GM23338 (cell line): ENCODE measurements at regions not wholly inside any gene's neighbourhood (a gene's known extent, or its start where the extent isn't known, plus 50 kb on each side); places are given as distances from the start of the nearest gene placed in this dataset.

Source experiments
- CREB1 ChIP-seq: fragments of 250-450 bp; sonication (Bioruptor Pico); IDR thresholded peaks from 2 replicates; pipeline ENCODE4 v1.5.0; 2020; ENCODE audit warnings: low read depth, mild to moderate bottlenecking, moderate library complexity
- CTCF ChIP-seq, 2 experiments: fragments of 200-600 bp in 1 of 2; sonication (generic) in 1 of 2; conservative IDR thresholded peaks; 2 replicates each; pipeline versions ENCODE4 v1.5.1 to v1.6.1; 2016 to 2017; ENCODE audit warnings: antibody characterized with exemption in 2 of 2, low read depth in 2 of 2, mild to moderate bottlenecking in 2 of 2, moderate library complexity in 1 of 2
- EZH2 ChIP-seq: fragments of 200-600 bp; sonication (generic); IDR thresholded peaks from one replicate; pipeline ENCODE4 v1.8.0; 2017; ENCODE audit warnings: antibody characterized with exemption, mild to moderate bottlenecking, low read depth; ENCODE audit not compliant: unreplicated experiment
- EZH2phosphoT487 ChIP-seq: fragments of 200-600 bp; sonication (generic); IDR thresholded peaks from one replicate; pipeline ENCODE4 v1.8.1; 2018; ENCODE audit warnings: antibody characterized with exemption; ENCODE audit not compliant: unreplicated experiment
- NANOG ChIP-seq: IDR thresholded peaks from 2 replicates; pipeline ENCODE4 v1.6.1; 2016; ENCODE audit warnings: antibody characterized with exemption, borderline replicate concordance
- POLR2AphosphoS5 ChIP-seq: IDR thresholded peaks from 2 replicates; pipeline ENCODE4 v1.6.1; 2016; ENCODE audit warnings: antibody characterized with exemption, low read depth
- STAT1 ChIP-seq: IDR thresholded peaks from one replicate; pipeline ENCODE4 v1.6.1; 2016; ENCODE audit warnings: antibody characterized with exemption; ENCODE audit not compliant: unreplicated experiment
- TF ChIP-seq, protein P1 (sequence below): IDR thresholded peaks from 2 replicates; pipeline ENCODE4 v1.6.1; 2016; ENCODE audit warnings: antibody characterized with exemption
- TF ChIP-seq, protein P2 (sequence below): IDR thresholded peaks from one replicate; pipeline ENCODE4 v1.6.1; 2018; ENCODE audit warnings: antibody characterized with exemption; ENCODE audit not compliant: unreplicated experiment

DNA sequence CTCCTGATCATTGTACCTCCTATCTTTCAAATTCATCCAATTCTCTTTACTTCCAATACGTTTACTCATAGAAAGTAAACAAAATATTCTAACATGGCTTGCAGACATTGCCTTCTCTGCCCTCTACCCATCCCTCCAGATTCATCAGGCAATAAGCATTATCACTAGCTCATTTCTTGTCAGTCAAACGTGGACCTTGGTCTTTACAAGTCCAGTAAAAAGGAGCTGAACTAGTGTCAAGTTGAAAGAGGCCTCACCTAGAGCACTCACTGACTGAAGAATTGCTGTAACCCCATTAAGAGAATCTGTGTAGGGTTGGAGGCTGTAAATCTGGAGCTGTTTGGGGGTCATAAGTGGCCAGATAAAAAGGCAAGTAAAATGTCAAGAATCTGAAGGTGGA lies 435.0 kb upstream of the CCDC179 start:
- no peak for TF ChIP-seq CTCF (conservative IDR thresholded peaks at IDR 0.05; ENCODE audit: low read depth in 2 of 2)
- no peak for TF ChIP-seq POLR2AphosphoS5
- TF ChIP-seq CREB1, result no peak
- TF ChIP-seq, protein P1, sequence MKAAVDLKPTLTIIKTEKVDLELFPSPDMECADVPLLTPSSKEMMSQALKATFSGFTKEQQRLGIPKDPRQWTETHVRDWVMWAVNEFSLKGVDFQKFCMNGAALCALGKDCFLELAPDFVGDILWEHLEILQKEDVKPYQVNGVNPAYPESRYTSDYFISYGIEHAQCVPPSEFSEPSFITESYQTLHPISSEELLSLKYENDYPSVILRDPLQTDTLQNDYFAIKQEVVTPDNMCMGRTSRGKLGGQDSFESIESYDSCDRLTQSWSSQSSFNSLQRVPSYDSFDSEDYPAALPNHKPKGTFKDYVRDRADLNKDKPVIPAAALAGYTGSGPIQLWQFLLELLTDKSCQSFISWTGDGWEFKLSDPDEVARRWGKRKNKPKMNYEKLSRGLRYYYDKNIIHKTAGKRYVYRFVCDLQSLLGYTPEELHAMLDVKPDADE, result no peak
- no peak for TF ChIP-seq STAT1
- TF ChIP-seq, protein P2, sequence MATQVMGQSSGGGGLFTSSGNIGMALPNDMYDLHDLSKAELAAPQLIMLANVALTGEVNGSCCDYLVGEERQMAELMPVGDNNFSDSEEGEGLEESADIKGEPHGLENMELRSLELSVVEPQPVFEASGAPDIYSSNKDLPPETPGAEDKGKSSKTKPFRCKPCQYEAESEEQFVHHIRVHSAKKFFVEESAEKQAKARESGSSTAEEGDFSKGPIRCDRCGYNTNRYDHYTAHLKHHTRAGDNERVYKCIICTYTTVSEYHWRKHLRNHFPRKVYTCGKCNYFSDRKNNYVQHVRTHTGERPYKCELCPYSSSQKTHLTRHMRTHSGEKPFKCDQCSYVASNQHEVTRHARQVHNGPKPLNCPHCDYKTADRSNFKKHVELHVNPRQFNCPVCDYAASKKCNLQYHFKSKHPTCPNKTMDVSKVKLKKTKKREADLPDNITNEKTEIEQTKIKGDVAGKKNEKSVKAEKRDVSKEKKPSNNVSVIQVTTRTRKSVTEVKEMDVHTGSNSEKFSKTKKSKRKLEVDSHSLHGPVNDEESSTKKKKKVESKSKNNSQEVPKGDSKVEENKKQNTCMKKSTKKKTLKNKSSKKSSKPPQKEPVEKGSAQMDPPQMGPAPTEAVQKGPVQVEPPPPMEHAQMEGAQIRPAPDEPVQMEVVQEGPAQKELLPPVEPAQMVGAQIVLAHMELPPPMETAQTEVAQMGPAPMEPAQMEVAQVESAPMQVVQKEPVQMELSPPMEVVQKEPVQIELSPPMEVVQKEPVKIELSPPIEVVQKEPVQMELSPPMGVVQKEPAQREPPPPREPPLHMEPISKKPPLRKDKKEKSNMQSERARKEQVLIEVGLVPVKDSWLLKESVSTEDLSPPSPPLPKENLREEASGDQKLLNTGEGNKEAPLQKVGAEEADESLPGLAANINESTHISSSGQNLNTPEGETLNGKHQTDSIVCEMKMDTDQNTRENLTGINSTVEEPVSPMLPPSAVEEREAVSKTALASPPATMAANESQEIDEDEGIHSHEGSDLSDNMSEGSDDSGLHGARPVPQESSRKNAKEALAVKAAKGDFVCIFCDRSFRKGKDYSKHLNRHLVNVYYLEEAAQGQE, result no peak
- no peak for TF ChIP-seq EZH2phosphoT487
- no peak for TF ChIP-seq EZH2
- TF ChIP-seq NANOG, result no peak
